ENCODE measurements at regions not wholly inside any gene's neighbourhood (a gene's known extent, or its start where the extent isn't known, plus 50 kb on each side); places are given as distances from the start of the nearest gene placed in this dataset.
"Not testable (repeated sequence)": the region's sequence is repeated elsewhere in the genome, so short reads cannot be mapped to it uniquely, and the experiment has no call there.

DNA sequence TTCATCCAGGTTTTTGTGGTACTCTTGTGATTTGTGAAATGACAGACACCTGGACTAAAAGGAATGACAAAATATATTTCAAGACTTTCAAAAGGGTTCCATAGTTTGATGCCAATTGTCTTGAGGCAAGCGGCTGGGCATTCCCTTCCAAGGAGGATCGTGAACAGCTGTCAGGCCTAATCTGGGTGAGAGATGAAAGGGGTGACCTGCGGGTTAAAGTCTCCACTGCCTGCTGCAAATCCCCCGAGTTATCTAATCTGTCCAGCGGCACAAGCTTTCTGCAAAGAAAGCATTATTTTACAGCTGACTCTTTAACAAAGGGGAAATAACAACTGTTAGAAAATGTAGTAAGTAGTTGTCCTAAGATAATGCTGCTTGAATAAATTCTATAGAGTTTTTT is 128.7 kb upstream of the MB21D2 start:
- intact Hi-C loops (cut with micrococcal nuclease), result no loop called here

- intact Hi-C loops (cut with micrococcal nuclease), result not testable (repeated sequence)
Measured at GRCh38 chr3:193047461-193047860, 129.8 kb upstream of the MB21D2 start.

- intact Hi-C loops (cut with micrococcal nuclease), result no loop called here
Measured at GRCh38 chr3:193048127-193048526, 130.5 kb upstream of the MB21D2 start.

DNA sequence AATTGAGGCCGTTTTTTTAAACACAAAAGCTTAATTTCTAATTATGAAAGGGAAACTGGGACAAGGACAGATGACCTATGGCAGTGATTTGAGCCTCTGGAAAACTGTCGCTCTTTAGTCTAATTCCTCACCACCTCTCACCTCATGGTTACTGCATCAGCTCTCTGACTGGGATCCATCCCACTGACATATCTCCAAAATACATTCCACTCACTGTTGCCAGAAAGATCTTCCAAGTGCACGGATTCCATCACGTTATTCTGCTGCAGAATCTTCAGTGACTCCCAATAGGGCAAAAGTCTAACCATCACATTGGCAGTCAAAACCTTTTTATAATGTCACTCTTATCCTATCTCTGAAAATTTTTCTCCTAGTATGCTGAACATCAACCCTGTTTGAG is 132.3 kb upstream of the MB21D2 start:
- intact Hi-C loops (cut with micrococcal nuclease), result no loop called here

DNA sequence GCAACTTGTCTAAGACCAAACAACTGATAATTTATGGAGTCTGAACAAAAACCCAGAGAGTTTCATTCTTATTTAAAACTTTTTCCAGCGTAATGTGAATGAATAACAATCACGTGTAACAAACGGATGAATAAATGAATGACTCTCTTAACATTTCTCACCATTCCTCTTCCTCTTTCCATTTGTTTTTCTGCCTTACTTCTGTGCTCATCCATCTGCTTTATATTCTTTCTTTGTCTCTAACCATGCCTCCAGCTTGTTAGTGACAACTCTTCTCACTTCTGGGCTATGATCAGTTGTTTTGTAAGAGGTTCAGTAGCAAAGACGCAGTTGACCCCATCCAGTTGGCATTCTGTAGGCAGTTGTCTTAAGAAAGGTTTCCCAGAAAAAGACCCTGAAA is 133.7 kb upstream of the MB21D2 start:
- intact Hi-C loops (cut with micrococcal nuclease), result no loop called here

GRCh38 chr3:193052354-193053045 is 134.8 kb upstream of the MB21D2 start:
- intact Hi-C loops (cut with micrococcal nuclease), result no loop called here

DNA sequence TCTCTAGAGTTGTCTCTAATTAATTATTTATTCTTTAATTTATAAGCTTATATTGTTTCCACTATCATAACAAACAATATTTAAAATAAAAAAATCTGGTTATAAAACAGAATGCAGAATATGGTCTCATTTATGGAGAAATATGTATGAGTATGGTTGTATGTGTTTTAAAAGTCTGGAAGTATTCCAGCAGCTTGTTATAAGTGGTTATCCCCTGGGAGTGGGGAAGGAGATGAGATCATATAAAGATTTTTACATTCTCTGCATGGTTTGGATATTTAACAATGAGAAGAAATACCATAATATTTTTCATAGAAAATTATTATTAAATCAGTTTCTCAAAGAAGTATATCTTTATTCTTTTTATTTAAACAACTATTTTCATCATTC is 135.4 kb upstream of the MB21D2 start:
- intact Hi-C loops (cut with micrococcal nuclease), result no loop called here

- intact Hi-C loops (cut with micrococcal nuclease), result no loop called here
Measured at GRCh38 chr3:193055352-193055751, 137.7 kb upstream of the MB21D2 start.

DNA sequence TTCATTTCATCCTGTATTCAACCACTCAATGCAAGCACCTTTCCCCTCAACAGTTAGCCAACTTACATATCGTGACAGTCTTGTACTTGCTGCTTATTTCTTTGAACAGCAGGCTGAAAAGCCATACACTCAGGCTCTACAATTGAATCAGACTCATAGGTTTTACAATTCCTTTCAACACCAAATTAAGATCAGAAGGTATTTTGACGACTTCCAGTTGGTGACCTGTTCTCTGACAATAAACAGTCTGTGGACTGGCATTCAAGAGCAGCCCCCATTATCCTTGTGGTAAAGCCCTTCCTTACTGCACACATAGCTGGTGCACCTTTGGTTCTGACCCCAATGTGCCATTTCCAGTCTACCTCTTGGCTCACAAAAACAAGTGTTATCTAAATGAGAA is 140.0 kb upstream of the MB21D2 start:
- intact Hi-C loops (cut with micrococcal nuclease), result no loop called here

DNA sequence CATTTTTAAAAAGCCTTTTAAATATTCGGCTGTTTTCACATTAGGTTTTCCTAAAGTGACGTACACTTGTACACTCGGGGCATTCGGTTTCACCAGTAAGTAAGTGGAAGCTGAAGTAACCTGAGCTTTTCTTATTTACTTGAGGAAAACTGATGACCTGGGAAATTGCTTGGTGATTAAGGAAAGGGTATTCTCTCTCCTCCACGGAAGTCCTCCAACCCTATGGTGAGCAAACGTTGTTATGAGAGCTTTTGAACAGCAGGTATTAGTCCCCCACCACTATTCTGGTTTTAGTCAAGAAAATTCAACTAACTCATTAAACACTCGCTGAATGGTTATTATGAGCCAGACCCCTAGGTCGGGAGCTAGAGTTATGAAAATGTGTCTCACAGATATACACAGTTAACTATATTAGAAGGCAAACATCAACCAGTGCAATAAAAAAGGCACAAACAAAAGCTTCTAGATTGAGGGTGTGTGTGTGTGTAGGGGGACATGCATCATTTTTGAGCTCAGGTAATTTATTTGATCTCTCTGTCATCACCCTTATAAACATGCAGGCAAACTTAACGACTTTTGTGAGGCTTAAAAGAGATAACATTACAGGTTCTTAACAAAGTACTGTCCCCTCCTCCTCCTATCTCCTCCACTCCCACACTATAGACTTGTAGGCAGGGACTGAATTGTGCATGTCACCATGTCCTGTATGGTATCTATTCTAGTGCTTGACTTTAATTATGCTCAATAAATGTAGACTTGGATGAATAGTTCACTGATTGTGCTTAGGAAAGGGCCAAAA is 143.3 kb upstream of the MB21D2 start:
- intact Hi-C loops (cut with micrococcal nuclease), result no loop called here

GRCh38 chr3:193068365-193068764 is 150.7 kb upstream of the MB21D2 start:
- intact Hi-C loops (cut with micrococcal nuclease), result no loop called here

GRCh38 chr3:193069732-193070131 is 152.1 kb upstream of the MB21D2 start:
- intact Hi-C loops (cut with micrococcal nuclease), result not testable (repeated sequence)

GRCh38 chr3:193078996-193079753 is 161.5 kb upstream of the MB21D2 start:
- intact Hi-C loops (cut with micrococcal nuclease), result no loop called here

- intact Hi-C loops (cut with micrococcal nuclease), result no loop called here
Measured at GRCh38 chr3:193080821-193081365, 160.1 kb upstream of the PLAAT1 start.

DNA sequence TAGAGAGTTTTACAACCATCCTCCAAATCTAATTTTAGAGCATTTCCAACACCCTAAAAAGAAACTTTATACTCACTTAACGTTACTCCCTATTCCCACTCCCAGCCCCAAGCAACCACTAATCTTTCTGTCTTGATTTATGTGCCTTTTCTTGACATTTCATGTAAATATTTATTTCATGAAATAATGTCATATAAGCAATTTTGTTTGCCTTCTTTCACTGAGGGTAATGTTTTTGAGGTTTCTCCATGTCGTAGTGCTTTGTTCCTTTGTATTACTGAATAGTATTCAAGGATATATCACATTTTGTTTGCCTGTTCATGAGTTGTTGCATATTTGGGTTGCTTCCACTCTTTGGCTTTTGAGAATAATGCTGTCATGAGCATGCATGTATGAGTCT is 155.4 kb upstream of the PLAAT1 start:
- intact Hi-C loops (cut with micrococcal nuclease), result no loop called here

- intact Hi-C loops (cut with micrococcal nuclease), result no loop called here
Measured at GRCh38 chr3:193086681-193087080, 154.3 kb upstream of the PLAAT1 start.

- intact Hi-C loops (cut with micrococcal nuclease), result no loop called here
Measured at GRCh38 chr3:193087336-193087735, 153.7 kb upstream of the PLAAT1 start.

DNA sequence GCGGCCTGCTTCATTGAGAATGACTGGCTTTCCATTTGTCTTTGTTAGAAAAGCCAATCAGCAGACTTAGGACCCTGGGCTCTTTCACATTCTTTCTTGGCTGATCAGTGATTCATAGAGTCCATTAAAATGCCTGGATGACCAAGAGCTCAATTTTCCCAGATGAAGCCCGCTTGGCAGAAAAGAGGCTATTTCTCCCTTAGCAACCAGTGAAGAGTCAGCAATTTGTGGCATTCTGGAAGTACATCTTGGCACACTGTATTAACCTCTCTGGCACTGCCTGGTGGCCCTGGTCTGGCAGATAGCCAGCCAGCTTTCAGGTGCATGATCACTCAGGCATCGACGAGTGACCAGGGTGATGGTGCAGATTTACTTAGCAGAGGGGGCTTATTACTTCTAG is 145.7 kb upstream of the PLAAT1 start:
- intact Hi-C loops (cut with micrococcal nuclease), result no loop called here

DNA sequence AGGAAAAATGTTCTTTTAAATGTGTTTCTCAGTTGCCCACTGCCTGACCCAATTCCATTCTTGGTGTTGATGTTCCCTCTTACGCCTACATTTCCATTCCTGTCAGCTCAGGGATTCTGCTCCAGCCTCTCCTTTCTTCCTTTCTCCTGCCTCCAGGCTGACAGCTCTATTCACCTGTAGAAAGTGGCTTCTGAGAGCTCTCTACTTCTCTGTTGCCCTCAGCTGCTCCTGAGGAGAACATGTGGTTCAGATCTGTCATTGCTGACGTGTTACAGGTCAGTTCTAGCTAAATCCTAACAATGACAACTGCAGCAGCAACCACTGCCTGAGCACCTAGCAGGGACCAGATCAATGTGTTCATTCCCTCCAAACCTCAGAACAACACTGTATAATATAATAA is 144.9 kb upstream of the PLAAT1 start:
- intact Hi-C loops (cut with micrococcal nuclease), result no loop called here

DNA sequence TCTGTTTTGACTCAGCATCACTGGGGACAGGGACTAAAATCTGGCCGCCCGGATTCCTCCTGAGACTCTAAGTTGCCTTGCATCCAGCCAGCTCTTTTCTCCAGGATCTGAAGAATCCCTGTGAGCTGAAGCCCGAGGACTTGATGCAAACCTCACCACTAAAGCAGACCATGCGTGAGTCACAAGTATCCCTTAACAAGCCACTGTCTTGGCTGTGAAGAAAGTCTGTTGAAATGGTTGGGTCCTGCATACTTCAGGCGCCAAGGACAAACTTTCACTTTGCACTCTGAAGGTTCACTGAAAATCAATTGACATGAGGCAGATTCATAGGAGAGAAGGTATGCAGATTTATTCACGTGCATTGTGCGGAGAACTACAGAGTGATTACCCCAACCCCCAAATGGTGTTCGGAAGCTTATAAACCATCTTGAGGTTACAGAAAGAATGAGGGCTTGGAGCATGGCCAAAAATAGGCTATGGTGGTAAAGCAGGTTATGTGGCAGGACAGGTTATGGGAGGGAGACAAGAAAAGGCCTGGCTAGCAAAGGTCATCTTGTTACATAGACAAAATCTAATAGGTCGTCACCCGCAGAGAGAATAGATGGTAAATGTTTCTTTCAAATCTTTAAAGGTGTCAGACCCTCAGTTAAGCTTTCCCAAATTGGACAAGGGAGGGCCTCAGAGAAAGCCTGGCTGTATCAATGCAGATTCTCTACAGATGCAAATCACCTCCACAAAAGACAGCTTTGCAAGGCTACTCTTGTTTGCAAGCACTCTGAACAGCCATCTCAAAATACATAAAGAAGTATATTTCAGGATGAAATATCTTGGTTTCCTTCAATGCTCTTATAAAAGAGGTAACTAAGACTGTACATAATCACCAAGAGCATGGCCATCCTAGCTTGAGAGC is 126.3 kb upstream of the PLAAT1 start:
- intact Hi-C loops (cut with micrococcal nuclease), result no loop called here

- intact Hi-C loops (cut with micrococcal nuclease), result no loop called here
Measured at GRCh38 chr3:193116871-193117270, 124.2 kb upstream of the PLAAT1 start.
